GM12891 (cell line): ENCODE measurements at regions not wholly inside any gene's neighbourhood (a gene's known extent, or its start where the extent isn't known, plus 50 kb on each side); places are given as distances from the start of the nearest gene placed in this dataset.

ENCODE experiments used
- POLR2A ChIP-seq: IDR thresholded peaks from 2 replicates; pipeline ENCODE4 v1.6.1; 2011; ENCODE audit warnings: low read depth, low read length, control low read depth
- POLR2AphosphoS5 ChIP-seq: IDR thresholded peaks from 2 replicates; pipeline ENCODE4 v1.6.1; 2011; ENCODE audit warnings: low read depth, low read length, control low read depth
- SPI1 ChIP-seq: IDR thresholded peaks from 2 replicates; pipeline ENCODE4 v1.6.1; 2011; ENCODE audit warnings: low read depth, low read length, control low read depth
- TAF1 ChIP-seq: IDR thresholded peaks from 2 replicates; pipeline ENCODE4 v1.6.1; 2011; ENCODE audit warnings: low read depth, low read length, control low read depth

GRCh38 chr17:53633856-53634255 is 188.9 kb upstream of the KIF2B start:
- TF ChIP-seq SPI1 (no peak), POLR2A (no peak), POLR2AphosphoS5 (no peak), TAF1 (no peak)
